Ascending aorta (tissue), 2 donors: ENCODE measurements at regions not wholly inside any gene's neighbourhood (a gene's known extent, or its start where the extent isn't known, plus 50 kb on each side); places are given as distances from the start of the nearest gene placed in this dataset.

Experiments used
- DNase-seq, 2 donors: peaks; one replicate each; pipeline ENCODE4 v3.0.0-alpha.2; 2019; ENCODE audit warnings: low spot score in 2 of 2
- H3K27ac ChIP-seq, 2 donors: fragments of 200-600 bp; sonication (generic); one replicate each; pipeline ENCODE4 v1.5.1; 2016 to 2017; ENCODE audit warnings: mild to moderate bottlenecking in 1 of 2
- H3K27me3 ChIP-seq: fragments of 200-600 bp; sonication (generic); one replicate; pipeline ENCODE4 v1.5.1; 2017
- H3K36me3 ChIP-seq, 2 donors: fragments of 200-600 bp; sonication (generic); one replicate each; pipeline ENCODE4 v1.5.1; 2016
- H3K4me1 ChIP-seq, 2 donors: fragments of 200-600 bp; sonication (generic); one replicate each; pipeline ENCODE4 v1.5.1; 2016 to 2017; ENCODE audit warnings: mild to moderate bottlenecking in 1 of 2
- H3K4me3 ChIP-seq, 2 donors: fragments of 200-600 bp; sonication (generic); one replicate each; pipeline ENCODE4 v1.5.1; 2016 to 2017; ENCODE audit warnings: mild to moderate bottlenecking in 1 of 2
- H3K9me3 ChIP-seq, 2 donors: fragments of 200-600 bp; sonication (generic); one replicate each; pipeline ENCODE4 v1.5.1; 2016
- intact Hi-C: fragments of 100-400 bp; cut with DNase I; formaldehyde crosslinking; loops from one replicate; pipeline ENCODE4 v1.15.1; 2023
- TF ChIP-seq, protein P1 (sequence below), 3 experiments: fragments of 200-600 bp in 2 of 3; fragments of 450-650 bp in 1 of 3; sonication (generic) in 2 of 3; IDR thresholded peaks; one replicate each; pipeline ENCODE4 v1.5.1; 2016 to 2019; ENCODE audit warnings: antibody characterized with exemption in 3 of 3, mild to moderate bottlenecking in 1 of 3, moderate library complexity in 1 of 3

DNA sequence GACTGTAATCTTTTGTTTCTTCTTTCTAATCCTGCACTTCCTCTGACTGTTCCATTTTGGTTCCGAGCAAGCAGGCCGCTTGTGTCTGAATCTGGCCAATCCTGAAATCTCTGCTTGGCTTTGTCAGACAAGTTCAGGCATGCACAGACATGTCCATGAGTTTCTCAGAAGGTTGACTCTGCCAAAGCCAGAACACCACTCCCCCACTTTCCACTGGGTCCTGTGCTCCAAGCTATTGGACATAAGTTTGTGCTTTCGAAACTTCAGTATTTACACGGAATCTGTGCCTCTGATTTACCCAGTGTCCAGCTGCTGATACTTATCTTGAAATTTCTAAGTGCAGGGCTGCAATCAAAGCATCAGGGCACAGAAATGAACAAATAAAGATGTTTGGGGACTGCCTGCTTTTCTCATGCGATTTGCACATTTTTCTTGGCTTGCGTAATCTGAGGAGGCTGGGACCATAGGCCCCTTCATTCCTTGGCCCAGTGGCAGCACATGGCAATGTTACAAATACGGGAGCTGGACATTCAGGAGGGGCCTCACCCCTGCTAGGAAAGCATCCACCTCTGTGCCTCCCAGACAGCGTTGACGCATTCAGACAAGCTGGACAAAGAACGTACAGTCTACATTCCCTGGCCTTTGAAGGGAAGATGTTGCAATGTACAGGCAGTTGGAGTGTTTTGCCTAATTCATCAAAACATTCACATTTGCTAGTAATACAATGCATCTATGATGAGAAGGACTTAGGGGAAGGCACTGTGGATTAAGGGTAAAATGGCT is 209.2 kb upstream of the PAPPA start:
- peak in 1 of 2 donors; percentile 95 for DNase-seq
- peaks cover 0 to 18% of the 10 kb centered on the region in 2 donors for H3K4me1 ChIP-seq
- TF ChIP-seq, protein P1, sequence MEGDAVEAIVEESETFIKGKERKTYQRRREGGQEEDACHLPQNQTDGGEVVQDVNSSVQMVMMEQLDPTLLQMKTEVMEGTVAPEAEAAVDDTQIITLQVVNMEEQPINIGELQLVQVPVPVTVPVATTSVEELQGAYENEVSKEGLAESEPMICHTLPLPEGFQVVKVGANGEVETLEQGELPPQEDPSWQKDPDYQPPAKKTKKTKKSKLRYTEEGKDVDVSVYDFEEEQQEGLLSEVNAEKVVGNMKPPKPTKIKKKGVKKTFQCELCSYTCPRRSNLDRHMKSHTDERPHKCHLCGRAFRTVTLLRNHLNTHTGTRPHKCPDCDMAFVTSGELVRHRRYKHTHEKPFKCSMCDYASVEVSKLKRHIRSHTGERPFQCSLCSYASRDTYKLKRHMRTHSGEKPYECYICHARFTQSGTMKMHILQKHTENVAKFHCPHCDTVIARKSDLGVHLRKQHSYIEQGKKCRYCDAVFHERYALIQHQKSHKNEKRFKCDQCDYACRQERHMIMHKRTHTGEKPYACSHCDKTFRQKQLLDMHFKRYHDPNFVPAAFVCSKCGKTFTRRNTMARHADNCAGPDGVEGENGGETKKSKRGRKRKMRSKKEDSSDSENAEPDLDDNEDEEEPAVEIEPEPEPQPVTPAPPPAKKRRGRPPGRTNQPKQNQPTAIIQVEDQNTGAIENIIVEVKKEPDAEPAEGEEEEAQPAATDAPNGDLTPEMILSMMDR (IDR thresholded peaks at IDR 0.05) = no peak
- H3K36me3 ChIP-seq = no peaks in the 10 kb centered on the region
- no peaks in the 10 kb centered on the region for H3K9me3 ChIP-seq
- peak overlapping the region in 1 of 2 donors; percentile 10 for H3K4me3 ChIP-seq
- no peaks in the 10 kb centered on the region for H3K27me3 ChIP-seq
- intact Hi-C loops = loop anchor here (1.0 to 5.0 kb wide), 5 partner anchors 208 to 352 kb away; partner anchors contain the start of gene PAPPA
- H3K27ac ChIP-seq = peak overlapping the region; percentile 83 to 90

DNA sequence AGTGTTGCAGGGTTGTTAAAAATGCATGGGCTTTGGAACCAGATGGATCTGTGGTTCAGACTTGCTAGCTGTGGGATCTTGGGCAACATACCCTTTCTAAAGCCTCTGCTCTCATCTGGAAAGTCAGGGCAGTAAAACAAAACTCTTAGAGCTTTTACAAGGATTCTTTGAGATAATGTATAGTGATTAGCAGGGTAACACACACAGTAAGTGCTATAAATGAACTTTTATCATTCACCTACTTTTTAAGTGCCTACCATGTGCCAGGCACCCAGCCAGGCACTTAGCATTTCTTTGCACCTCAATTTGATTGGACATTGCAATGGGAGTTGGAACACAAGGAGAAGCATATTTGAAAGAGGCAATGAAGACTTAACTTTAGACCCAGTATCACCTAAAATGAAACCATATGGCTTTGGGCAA is 208.6 kb upstream of the PAPPA start:
- Histone ChIP-seq H3K9me3 (no peaks in the 10 kb centered on the region), H3K36me3 (no peaks in the 10 kb centered on the region), H3K4me1 (peaks cover 0 to 18% of the 10 kb centered on the region in 2 donors), H3K27me3 (no peaks in the 10 kb centered on the region), H3K27ac (peak overlapping the region; percentile 83 to 90), H3K4me3 (no peak overlapping the region)
- DNase-seq = no peak
- TF ChIP-seq, protein P1 (IDR thresholded peaks at IDR 0.05) = no peak
- intact Hi-C loops = loop anchor here (2.0 kb wide), 1 partner anchor 254 kb away; no protein-coding TSS in a partner anchor

DNA sequence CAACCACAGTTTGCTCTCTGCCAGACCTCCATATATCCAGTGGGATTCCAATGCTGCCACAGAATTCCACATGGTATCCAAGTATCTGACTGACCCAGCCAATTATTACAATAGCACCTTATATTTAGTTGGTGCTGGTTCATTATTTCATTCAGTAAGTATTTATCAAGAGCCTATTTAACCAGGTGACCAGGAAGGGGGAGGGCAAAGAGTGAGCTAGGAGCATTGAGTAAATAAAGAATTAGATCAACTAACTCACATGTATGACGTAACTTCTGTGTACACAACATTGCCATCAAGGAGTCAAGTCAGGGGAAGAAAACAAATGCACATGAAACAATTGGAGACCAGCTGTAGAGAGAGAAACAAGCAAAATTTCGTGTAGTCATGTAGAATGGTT is 207.1 kb upstream of the PAPPA start:
- TF ChIP-seq, protein P1 (IDR thresholded peaks at IDR 0.05) = no peak

DNA sequence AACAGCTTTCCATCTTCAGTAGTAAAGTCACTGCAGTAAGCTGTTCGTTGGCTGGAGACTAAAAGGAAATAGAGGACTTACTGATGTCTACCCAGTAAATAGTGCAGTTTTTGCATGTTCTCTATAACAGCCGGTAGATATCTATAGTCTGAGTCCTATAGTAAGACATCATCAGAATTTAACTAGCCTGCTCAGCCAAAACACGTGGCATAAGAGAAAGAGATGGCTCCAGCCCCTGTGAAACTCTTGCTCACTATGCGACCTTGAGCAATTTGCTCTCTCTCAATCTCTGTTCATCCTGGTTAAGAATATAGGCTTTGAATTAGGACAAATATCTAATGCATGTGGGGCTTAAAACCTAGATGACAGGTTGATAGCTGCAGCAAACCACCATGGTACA is 201.6 kb upstream of the PAPPA start:
- no peak for DNase-seq
- no peaks in the 10 kb centered on the region for H3K36me3 ChIP-seq
- no peaks in the 10 kb centered on the region for H3K9me3 ChIP-seq
- intact Hi-C loops = no loop called here
- H3K4me1 ChIP-seq = no peaks in the 10 kb centered on the region
- H3K4me3 ChIP-seq = no peak overlapping the region
- H3K27me3 ChIP-seq = no peaks in the 10 kb centered on the region
- TF ChIP-seq, protein P1 (IDR thresholded peaks at IDR 0.05) = no peak
- H3K27ac ChIP-seq = no peak overlapping the region

More for the DNA sequence above, 207.1 kb upstream of the PAPPA start:
- H3K9me3 ChIP-seq = no peaks in the 10 kb centered on the region
- H3K27me3 ChIP-seq = no peaks in the 10 kb centered on the region
- DNase-seq = no peak
- intact Hi-C loops = no loop called here
- H3K36me3 ChIP-seq = no peaks in the 10 kb centered on the region
- H3K4me3 ChIP-seq = no peak overlapping the region
- H3K27ac ChIP-seq = no peak overlapping the region
- peaks cover 0 to 18% of the 10 kb centered on the region in 2 donors for H3K4me1 ChIP-seq

DNA sequence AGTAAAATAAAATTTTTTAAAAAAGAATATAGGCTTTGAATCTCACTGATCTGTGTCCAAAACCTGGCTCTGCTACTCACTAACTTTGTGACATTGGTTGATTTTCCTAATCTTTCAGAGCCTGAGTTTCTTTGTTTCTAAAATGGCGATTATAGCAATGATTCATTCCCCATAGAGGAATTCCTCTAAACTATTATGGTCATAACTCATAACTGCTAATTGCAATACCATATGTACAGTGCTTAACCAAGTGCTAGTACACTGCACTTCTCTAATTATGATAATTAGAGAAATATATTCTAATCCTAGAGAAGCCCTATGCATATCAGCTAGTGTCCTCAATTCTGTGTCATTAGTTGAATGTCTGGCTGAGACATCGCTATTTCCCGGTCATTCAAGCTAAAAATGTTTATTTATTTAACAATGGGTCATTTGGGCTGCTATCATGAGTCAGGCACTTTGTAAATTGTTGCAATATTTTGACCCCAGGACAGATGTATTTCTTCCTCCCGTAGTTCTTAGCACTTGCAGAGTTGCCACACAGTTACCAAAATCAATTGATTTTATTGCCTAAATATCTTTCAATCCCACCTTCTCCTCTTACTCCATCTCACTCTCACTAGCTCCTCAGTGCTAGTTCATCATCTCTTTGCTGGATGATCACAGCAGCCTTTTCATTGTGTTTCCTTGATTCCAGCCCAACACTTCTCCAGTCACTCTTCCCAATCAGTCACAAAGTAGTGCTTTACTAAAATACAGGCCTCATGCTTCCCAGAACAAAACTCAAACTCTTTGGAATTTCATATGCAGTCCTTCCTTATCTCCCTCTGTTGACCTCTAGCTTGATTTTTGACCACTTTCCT is 200.9 kb upstream of the PAPPA start:
- TF ChIP-seq, protein P1 (IDR thresholded peaks at IDR 0.05) = no peak
- Histone ChIP-seq H3K27ac (no peak overlapping the region), H3K4me1 (no peaks in the 10 kb centered on the region), H3K27me3 (no peaks in the 10 kb centered on the region), H3K9me3 (no peaks in the 10 kb centered on the region), H3K4me3 (no peak overlapping the region), H3K36me3 (no peaks in the 10 kb centered on the region)
- intact Hi-C loops = no loop called here
- no peak for DNase-seq
